GM12891 (cell line): ENCODE measurements at regions not wholly inside any gene's neighbourhood (a gene's known extent, or its start where the extent isn't known, plus 50 kb on each side); places are given as distances from the start of the nearest gene placed in this dataset.

ENCODE experiments used
- POLR2A ChIP-seq: IDR thresholded peaks from 2 replicates; pipeline ENCODE4 v1.6.1; 2011; ENCODE audit warnings: low read depth, low read length, control low read depth
- TAF1 ChIP-seq: IDR thresholded peaks from 2 replicates; pipeline ENCODE4 v1.6.1; 2011; ENCODE audit warnings: low read depth, low read length, control low read depth

- TF ChIP-seq POLR2A (no peak), TAF1 (no peak)
These were observed 244.1 kb upstream of the PRR16 start for GRCh38 chr5:120219988-120220387.
